Urinary bladder (tissue), 3 donors: ENCODE measurements at regions not wholly inside any gene's neighbourhood (a gene's known extent, or its start where the extent isn't known, plus 50 kb on each side); places are given as distances from the start of the nearest gene placed in this dataset.
"Not testable (repeated sequence)": the region's sequence is repeated elsewhere in the genome, so short reads cannot be mapped to it uniquely, and the experiment has no call there.

ENCODE experiments used
- DNase-seq: peaks from one replicate; pipeline ENCODE4 v3.0.0-alpha.2; 2015; ENCODE audit errors: extremely low spot score
- H3K27ac ChIP-seq: one replicate; pipeline ENCODE4 v1.5.1; 2013; ENCODE audit warnings: low read depth, mild to moderate bottlenecking, moderate library complexity
- H3K36me3 ChIP-seq: one replicate; pipeline ENCODE4 v1.6.1; 2013; ENCODE audit warnings: mild to moderate bottlenecking, moderate library complexity; ENCODE audit not compliant: insufficient read depth
- H3K4me1 ChIP-seq: one replicate; pipeline ENCODE4 v1.6.1; 2013; ENCODE audit warnings: mild to moderate bottlenecking, moderate library complexity; ENCODE audit not compliant: insufficient read depth
- H3K4me3 ChIP-seq: one replicate; pipeline ENCODE4 v1.5.1; 2013; ENCODE audit warnings: low read depth, low read length
- WGBS: extraction: QIAGEN DNeasy Blood & Tissue Kit; methylation state at CpG from one replicate; pipeline ENCODE4 v1.1.7; 2013; 5-methylcytosine and 5-hydroxymethylcytosine counted together
- donor health status: healthy with polysubstance abuse.
- donor health status: healthy.

DNA sequence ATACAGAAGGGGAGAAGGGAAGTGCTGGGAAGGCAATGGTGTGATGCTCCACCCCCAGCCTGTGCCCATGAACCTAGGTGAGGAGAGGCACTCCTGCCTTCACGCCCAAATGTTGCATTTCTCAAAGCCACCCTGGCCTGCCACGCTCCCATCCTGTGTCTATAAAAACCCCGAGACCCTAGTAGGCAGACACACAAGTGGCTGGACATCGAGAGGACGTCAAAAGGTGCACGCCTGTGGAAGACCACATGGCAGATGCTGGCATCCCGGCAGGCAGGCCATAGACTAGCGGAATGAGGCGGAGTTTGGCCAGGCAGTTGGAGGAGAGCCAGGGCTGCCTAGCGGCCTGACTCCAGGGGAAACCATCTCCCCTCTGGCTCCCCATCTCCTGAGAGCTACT lies 1168.5 kb upstream of the ADGRL2 start:
- Histone ChIP-seq H3K27ac (no peak overlapping the region), H3K36me3 (no peaks in the 10 kb centered on the region), H3K4me1 (no peaks in the 10 kb centered on the region), H3K4me3 (no peak overlapping the region)
- 90% methylated on average over 10 of the region's 10 CpGs for WGBS
- DNase-seq = no peak

- H3K4me1 ChIP-seq = no peaks in the 10 kb centered on the region
- H3K36me3 ChIP-seq = no peaks in the 10 kb centered on the region
- H3K4me3 ChIP-seq = no peak overlapping the region
- H3K27ac ChIP-seq = no peak overlapping the region
- DNase-seq = no peak
- 89% methylated on average over 3 of the region's 3 CpGs for whole genome bisulfite sequencing
Measured at GRCh38 chr1:80629304-80629837, 1171.4 kb upstream of the ADGRL2 start.

DNA sequence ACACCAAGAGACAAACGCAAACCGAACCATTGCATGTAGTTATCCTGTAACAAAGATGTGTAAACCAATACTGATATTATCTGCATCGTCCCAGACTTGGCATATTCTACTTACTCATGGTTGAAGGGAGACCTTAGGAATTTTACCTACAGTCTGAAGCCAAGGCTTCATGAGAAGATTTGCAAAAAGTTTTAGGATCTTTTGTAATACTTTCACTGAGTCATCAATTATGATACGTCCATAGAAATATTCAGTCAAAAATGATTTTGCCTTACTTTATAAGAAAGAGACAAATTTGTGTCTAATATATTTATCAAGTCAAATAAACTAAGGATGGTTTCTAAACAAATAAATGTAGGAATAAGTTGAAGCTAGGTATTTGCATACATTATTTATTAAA lies 1176.1 kb upstream of the ADGRL2 start:
- Histone ChIP-seq H3K4me1 (no peaks in the 10 kb centered on the region), H3K27ac (no peak overlapping the region), H3K4me3 (no peak overlapping the region), H3K36me3 (no peaks in the 10 kb centered on the region)
- 66% methylated on average over 4 of the region's 4 CpGs for WGBS
- no peak for DNase-seq

- Histone ChIP-seq H3K36me3 (no peaks in the 10 kb centered on the region), H3K27ac (no peak overlapping the region), H3K4me1 (no peaks in the 10 kb centered on the region), H3K4me3 (no peak overlapping the region)
- no peak for DNase-seq
Measured at GRCh38 chr1:80607064-80607463, 1193.7 kb upstream of the ADGRL2 start.

- no peaks in the 10 kb centered on the region for H3K36me3 ChIP-seq
- H3K27ac ChIP-seq = no peak overlapping the region
- H3K4me1 ChIP-seq = no peaks in the 10 kb centered on the region
- DNase-seq = no peak
- 92% methylated on average over 3 of the region's 3 CpGs for WGBS
- no peak overlapping the region for H3K4me3 ChIP-seq
Measured at GRCh38 chr1:80594013-80594412, 1206.7 kb upstream of the ADGRL2 start.

GRCh38 chr1:80593197-80593596 lies 1207.5 kb upstream of the ADGRL2 start:
- no peaks in the 10 kb centered on the region for H3K36me3 ChIP-seq
- 88% methylated on average over 4 of the region's 4 CpGs for WGBS
- no peak for DNase-seq

DNA sequence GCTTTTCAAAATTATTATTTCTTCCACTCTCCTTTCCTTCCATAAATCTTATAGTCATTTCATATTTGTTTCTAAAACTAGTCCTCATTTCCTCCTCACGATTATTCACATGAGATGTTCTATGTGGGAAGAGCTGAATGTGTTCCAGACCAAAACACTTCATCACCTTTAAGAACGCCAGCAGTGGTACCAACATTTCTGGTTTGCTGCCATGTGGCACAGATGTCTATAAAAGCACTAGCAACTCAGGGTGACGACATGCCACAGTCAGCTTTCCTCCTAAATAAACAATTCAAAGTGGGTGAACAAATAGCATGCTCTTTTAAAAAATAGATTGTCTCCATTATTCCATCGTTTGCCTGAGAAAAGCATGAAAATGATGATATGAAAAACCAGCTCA lies 1217.8 kb upstream of the ADGRL2 start:
- Histone ChIP-seq H3K27ac (no peak overlapping the region), H3K4me3 (no peak overlapping the region), H3K4me1 (no peaks in the 10 kb centered on the region), H3K36me3 (no peaks in the 10 kb centered on the region)
- DNase-seq = no peak
- 74% methylated on average over 4 of the region's 4 CpGs for WGBS

More at GRCh38 chr1:80593197-80593596, 1207.5 kb upstream of the ADGRL2 start:
- Histone ChIP-seq H3K27ac (no peak overlapping the region), H3K4me3 (no peak overlapping the region), H3K4me1 (no peaks in the 10 kb centered on the region)

GRCh38 chr1:80579055-80579454 lies 1221.7 kb upstream of the ADGRL2 start:
- Histone ChIP-seq H3K4me3 (no peak overlapping the region), H3K4me1 (no peaks in the 10 kb centered on the region), H3K27ac (no peak overlapping the region), H3K36me3 (no peaks in the 10 kb centered on the region)
- 92% methylated on average over 1 of the region's 1 CpG for WGBS
- DNase-seq = no peak

- no peak for DNase-seq
- Histone ChIP-seq H3K27ac (no peak overlapping the region), H3K4me1 (no peaks in the 10 kb centered on the region), H3K4me3 (no peak overlapping the region), H3K36me3 (no peaks in the 10 kb centered on the region)
- 26% methylated on average over 2 of the region's 2 CpGs for WGBS
Measured at GRCh38 chr1:80566867-80567266, 1233.9 kb upstream of the ADGRL2 start.

DNA sequence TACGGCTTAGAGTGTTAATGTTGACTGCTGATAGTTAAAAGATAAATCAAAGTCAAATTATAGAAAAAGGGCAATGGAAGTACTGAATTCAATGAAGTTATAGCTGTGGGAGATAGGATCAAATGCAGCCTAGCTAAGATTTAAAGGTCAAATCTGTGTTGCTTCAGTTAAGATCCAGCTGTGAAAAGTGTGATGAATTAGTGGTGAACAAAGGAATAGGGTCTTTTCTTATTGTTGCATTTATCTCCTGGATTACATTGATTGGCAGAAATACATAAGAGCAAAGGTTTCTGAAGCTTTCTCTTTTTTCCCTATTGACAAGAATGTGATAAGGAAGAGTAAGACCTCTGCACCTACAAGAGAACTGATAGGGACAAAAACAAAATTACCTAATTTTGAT lies 1234.6 kb upstream of the ADGRL2 start:
- no peak overlapping the region for H3K27ac ChIP-seq
- H3K4me1 ChIP-seq = no peaks in the 10 kb centered on the region
- DNase-seq = no peak
- no peak overlapping the region for H3K4me3 ChIP-seq
- 96% methylated on average over 1 of the region's 1 CpG for WGBS
- H3K36me3 ChIP-seq = no peaks in the 10 kb centered on the region

DNA sequence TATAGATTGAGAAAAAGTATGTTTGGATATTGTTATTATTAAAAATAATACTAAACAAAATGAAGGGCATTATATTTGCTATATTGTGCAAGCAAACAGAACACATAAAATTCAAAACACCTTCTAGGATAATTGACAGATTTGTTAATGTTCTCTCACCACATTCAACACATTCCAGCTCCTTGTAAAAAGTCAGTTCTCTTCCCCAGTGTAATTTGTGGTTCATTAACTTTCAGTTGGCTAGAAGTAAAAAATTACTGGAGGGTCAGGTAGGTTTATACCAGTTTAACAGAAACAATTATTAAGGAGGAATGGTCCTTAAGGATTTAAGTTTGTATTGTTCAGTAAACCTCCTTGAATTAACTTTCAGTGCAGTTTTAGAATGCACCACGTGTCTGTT lies 1235.3 kb upstream of the ADGRL2 start:
- no peak overlapping the region for H3K27ac ChIP-seq
- no peaks in the 10 kb centered on the region for H3K36me3 ChIP-seq
- WGBS = 51% methylated on average over 1 of the region's 1 CpG
- no peak overlapping the region for H3K4me3 ChIP-seq
- no peak for DNase-seq
- no peaks in the 10 kb centered on the region for H3K4me1 ChIP-seq

- H3K36me3 ChIP-seq = no peaks in the 10 kb centered on the region
- no peaks in the 10 kb centered on the region for H3K4me1 ChIP-seq
- 25% methylated on average over 1 of the region's 1 CpG for WGBS
- no peak overlapping the region for H3K4me3 ChIP-seq
- no peak overlapping the region for H3K27ac ChIP-seq
- DNase-seq = no peak
Measured at GRCh38 chr1:80542231-80542630, 1258.5 kb upstream of the ADGRL2 start.

DNA sequence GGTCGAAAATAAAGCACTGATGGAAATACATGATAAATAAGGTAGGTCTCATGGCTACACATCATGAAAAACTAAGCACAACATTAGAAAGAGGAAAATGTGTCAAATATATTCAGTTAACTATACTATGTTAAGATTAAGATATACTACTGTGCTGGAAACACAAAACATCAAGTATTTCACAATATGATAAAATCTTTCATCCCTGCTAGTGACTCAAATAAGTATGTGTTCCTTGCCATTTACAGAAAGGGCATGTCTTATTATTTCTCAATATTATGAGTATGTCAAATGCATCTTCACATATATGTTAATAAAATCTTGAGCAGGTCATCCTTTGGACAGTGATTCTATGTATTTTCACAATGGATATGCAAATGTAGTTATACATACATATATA lies 1260.1 kb upstream of the ADGRL2 start:
- DNase-seq = no peak
- Histone ChIP-seq H3K36me3 (no peaks in the 10 kb centered on the region), H3K4me1 (no peaks in the 10 kb centered on the region), H3K27ac (no peak overlapping the region), H3K4me3 (no peak overlapping the region)
- 72% methylated on average over 1 of the region's 1 CpG for WGBS

DNA sequence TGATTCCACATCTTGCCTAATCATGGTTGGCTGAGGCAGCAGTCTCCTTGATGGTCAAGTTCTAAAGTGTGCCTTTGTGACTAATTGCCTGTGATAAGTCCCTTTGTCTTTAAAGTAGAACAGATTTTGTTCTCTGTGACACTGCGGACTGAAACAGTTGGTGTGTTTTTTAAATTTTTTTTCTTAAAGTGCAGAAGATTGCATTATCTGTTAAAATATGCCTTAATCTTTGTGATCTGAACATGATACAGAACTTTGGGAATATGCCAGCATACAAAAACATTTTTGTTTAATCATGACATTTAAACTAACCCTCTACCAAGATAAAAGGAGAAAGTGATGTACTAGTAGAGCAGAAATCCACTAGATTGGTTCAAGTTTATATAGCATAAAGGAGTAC lies 1260.6 kb upstream of the ADGRL2 start:
- Histone ChIP-seq H3K27ac (no peak overlapping the region), H3K4me3 (no peak overlapping the region), H3K4me1 (no peaks in the 10 kb centered on the region), H3K36me3 (no peaks in the 10 kb centered on the region)
- 82% methylated on average over 1 of the region's 1 CpG for WGBS
- no peak for DNase-seq

DNA sequence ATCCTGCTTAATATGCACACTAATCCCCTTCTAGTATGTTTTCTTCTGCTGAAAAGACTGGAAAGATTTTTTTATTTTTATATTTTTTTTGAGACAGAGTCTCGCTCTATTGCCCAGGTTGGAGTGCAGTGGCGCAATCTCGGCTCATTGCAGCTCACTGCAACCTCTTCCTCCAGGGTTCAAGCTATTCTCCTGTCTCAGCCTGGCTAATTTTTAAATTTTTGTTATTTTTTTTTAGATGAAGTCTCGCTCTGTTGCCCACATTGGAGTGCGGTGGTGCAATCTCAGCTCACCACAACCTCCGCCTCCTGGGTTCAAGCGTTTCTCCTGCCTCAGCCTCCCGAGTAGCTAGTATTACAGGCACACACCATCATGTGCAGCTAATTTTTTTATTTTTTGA lies 1261.4 kb upstream of the ADGRL2 start:
- not testable (repeated sequence) for H3K4me1 ChIP-seq, H3K4me3 ChIP-seq, DNase-seq, H3K36me3 ChIP-seq, H3K27ac ChIP-seq
- 98% methylated on average over 8 of the region's 8 CpGs for WGBS
